Subcutaneous abdominal adipose tissue (tissue), 5 donors: ENCODE measurements at regions not wholly inside any gene's neighbourhood (a gene's known extent, or its start where the extent isn't known, plus 50 kb on each side); places are given as distances from the start of the nearest gene placed in this dataset.

ENCODE experiments used
- H3K27ac ChIP-seq: one replicate; pipeline ENCODE4 v1.7.0; 2013; ENCODE audit warnings: low read depth, mild to moderate bottlenecking, inconsistent platforms, low read length, moderate library complexity
- H3K27me3 ChIP-seq, 5 donors: one replicate each; pipeline ENCODE4 v1.7.0; 2013; ENCODE audit warnings: low read length in 5 of 5, inconsistent platforms in 1 of 5; ENCODE audit not compliant: control insufficient read depth in 5 of 5, insufficient read depth in 4 of 5
- H3K36me3 ChIP-seq, 5 donors: one replicate each; pipeline ENCODE4 v1.7.0; 2013; ENCODE audit warnings: low read length in 5 of 5; ENCODE audit not compliant: control insufficient read depth in 5 of 5, insufficient read depth in 5 of 5
- H3K4me1 ChIP-seq, 5 donors: one replicate each; pipeline ENCODE4 v1.7.0; 2013; ENCODE audit warnings: low read length in 5 of 5, mild to moderate bottlenecking in 3 of 5, moderate library complexity in 1 of 5; ENCODE audit not compliant: control insufficient read depth in 5 of 5, insufficient read depth in 5 of 5
- H3K4me3 ChIP-seq, 5 donors: one replicate each; pipeline ENCODE4 v1.7.0; 2013; ENCODE audit warnings: low read length in 5 of 5, low read depth in 1 of 5
- H3K9ac ChIP-seq, 5 donors: one replicate each; pipeline ENCODE4 v1.7.0; 2013; ENCODE audit warnings: low read length in 5 of 5, mild to moderate bottlenecking in 4 of 5, moderate library complexity in 3 of 5
- H3K9me3 ChIP-seq, 5 donors: one replicate each; pipeline ENCODE4 v1.7.0; 2013; ENCODE audit warnings: low read length in 5 of 5; ENCODE audit not compliant: control insufficient read depth in 5 of 5
- donor health status: healthy.
- donor health status: healthy.
- donor health status: healthy.
- donor health status: healthy.
- donor health status: healthy.

DNA sequence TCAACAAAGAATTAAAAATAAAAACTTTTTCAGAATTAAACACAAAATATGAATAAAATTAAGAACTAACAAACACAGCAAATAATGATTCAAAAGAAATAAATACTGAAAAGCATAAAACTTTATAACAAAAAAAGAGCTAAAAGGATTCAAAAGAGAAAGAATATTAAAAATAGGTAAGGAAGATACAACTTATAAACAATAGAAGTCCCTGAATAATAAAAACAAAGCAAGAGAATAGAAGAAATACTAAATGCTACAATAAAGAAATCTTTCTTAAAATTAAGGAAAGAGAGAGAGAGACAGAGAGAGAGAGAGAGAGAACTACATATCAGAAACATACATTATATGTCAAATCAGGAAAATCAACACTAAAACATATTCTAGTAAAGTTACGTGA is 619.9 kb upstream of the SLIT2 start:
- Histone ChIP-seq H3K4me3 (no peak overlapping the region), H3K36me3 (no peaks in the 10 kb centered on the region), H3K27me3 (no peaks in the 10 kb centered on the region), H3K4me1 (no peaks in the 10 kb centered on the region), H3K9ac (no peak overlapping the region), H3K27ac (no peak overlapping the region), H3K9me3 (peaks cover 0 to 13% (median 3%) of the 10 kb centered on the region in 5 donors)

DNA sequence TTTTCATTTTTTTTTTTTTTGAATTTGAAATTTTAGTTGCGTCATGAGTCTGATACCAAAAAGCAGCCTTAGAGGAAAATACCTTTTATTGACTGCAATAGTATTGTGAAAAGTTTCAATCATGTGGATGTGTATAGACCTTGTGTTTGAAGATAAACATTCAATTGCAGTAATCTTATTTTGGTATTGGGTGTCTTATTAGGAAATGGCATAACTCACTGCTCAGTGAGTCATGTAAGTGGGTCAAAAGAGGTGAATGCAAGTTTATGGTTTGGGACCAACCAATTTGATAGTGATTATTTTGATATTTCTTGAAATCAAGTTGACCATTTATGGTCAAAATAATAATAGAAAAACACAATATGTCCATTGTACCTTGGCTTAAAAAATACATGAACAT is 627.8 kb upstream of the SLIT2 start:
- Histone ChIP-seq H3K4me3 (no peak overlapping the region), H3K27me3 (no peaks in the 10 kb centered on the region), H3K36me3 (no peaks in the 10 kb centered on the region), H3K27ac (no peak overlapping the region), H3K9me3 (peaks cover 0 to 6% (median 3%) of the 10 kb centered on the region in 5 donors), H3K4me1 (no peaks in the 10 kb centered on the region), H3K9ac (no peak overlapping the region)

DNA sequence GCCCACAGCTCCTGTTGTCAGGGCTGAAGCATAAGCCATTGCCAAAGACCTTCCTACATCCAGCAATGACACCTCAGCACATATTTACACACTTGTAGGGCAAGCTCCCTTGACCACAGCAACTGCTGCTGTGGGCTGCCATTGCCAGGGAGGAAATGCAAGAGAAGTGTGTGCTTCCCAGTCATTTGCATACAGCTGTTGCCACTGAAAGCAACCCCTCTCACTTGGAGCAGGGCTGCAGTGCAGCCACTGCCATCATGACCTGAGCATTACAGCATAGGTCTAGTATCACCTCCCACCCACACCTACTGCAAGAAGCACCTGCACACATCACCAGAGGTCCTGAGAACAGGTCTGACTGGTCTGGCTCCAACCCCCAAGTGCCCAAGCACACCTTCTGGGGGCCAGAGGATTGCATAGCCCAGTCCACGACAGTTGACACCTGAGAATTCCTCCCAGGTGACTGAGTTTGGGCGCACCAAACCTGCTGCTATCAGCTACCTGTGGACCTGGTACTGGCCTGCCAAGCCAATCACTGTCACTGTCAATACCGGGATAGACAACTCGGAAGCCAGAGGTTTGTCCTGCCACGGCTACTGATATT is 636.5 kb upstream of the SLIT2 start:
- no peaks in the 10 kb centered on the region for H3K4me1 ChIP-seq
- H3K36me3 ChIP-seq: no peaks in the 10 kb centered on the region
- H3K27ac ChIP-seq: no peak overlapping the region
- H3K9ac ChIP-seq: no peak overlapping the region
- H3K9me3 ChIP-seq: peaks cover 0 to 14% (median 3%) of the 10 kb centered on the region in 5 donors
- H3K4me3 ChIP-seq: no peak overlapping the region
- no peaks in the 10 kb centered on the region for H3K27me3 ChIP-seq

- H3K4me3 ChIP-seq: no peak overlapping the region
- H3K27ac ChIP-seq: no peak overlapping the region
- H3K9ac ChIP-seq: no peak overlapping the region
- no peaks in the 10 kb centered on the region for H3K4me1 ChIP-seq
- peaks cover 0 to 14% (median 3%) of the 10 kb centered on the region in 5 donors for H3K9me3 ChIP-seq
- H3K36me3 ChIP-seq: no peaks in the 10 kb centered on the region
- no peaks in the 10 kb centered on the region for H3K27me3 ChIP-seq
Measured at GRCh38 chr4:19614171-19614570, 637.5 kb upstream of the SLIT2 start.

GRCh38 chr4:19596342-19596741 is 655.4 kb upstream of the SLIT2 start:
- Histone ChIP-seq H3K27me3 (no peaks in the 10 kb centered on the region), H3K4me3 (no peak overlapping the region), H3K9me3 (no peaks in the 10 kb centered on the region), H3K4me1 (no peaks in the 10 kb centered on the region), H3K36me3 (no peaks in the 10 kb centered on the region), H3K27ac (no peak overlapping the region), H3K9ac (no peak overlapping the region)

GRCh38 chr4:19592391-19592790 is 659.3 kb upstream of the SLIT2 start:
- no peak overlapping the region for H3K27ac ChIP-seq
- no peak overlapping the region for H3K4me3 ChIP-seq
- H3K4me1 ChIP-seq: no peaks in the 10 kb centered on the region
- no peaks in the 10 kb centered on the region for H3K27me3 ChIP-seq
- H3K36me3 ChIP-seq: no peaks in the 10 kb centered on the region
- no peak overlapping the region for H3K9ac ChIP-seq
- H3K9me3 ChIP-seq: no peaks in the 10 kb centered on the region

- no peaks in the 10 kb centered on the region for H3K27me3 ChIP-seq
- no peak overlapping the region for H3K9ac ChIP-seq
Measured at GRCh38 chr4:19583827-19584569, 667.7 kb upstream of the SLIT2 start.

GRCh38 chr4:19580095-19580494 is 671.6 kb upstream of the SLIT2 start:
- no peaks in the 10 kb centered on the region for H3K36me3 ChIP-seq
- H3K27ac ChIP-seq: no peak overlapping the region
- H3K4me3 ChIP-seq: no peak overlapping the region
- no peak overlapping the region for H3K9ac ChIP-seq
- no peaks in the 10 kb centered on the region for H3K9me3 ChIP-seq
- no peaks in the 10 kb centered on the region for H3K27me3 ChIP-seq
- H3K4me1 ChIP-seq: peaks cover 0 to 14% (median 0%) of the 10 kb centered on the region in 5 donors

More at GRCh38 chr4:19583827-19584569, 667.7 kb upstream of the SLIT2 start:
- Histone ChIP-seq H3K27ac (no peak overlapping the region), H3K9me3 (no peaks in the 10 kb centered on the region), H3K4me1 (peaks cover 0 to 9% (median 0%) of the 10 kb centered on the region in 5 donors), H3K4me3 (no peak overlapping the region), H3K36me3 (no peaks in the 10 kb centered on the region)

DNA sequence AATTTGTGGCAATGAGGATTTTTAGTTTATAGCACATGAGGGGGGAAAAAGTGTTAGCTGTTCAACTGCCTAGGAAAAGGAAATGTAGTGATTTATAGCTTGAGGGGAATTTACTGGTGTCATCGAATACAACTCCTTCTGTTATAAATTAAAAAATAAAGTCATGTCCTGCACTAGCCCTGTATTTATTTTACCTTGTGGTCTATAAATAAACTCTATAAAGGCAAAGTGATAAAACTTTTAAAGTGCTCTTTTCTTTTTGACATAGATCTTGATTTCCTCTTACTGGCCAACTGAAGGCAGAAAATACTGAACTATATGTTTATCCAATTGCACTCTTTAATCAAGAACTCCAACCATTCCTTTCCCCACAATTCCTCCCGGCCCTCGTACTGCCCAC is 672.1 kb upstream of the SLIT2 start:
- Histone ChIP-seq H3K36me3 (no peaks in the 10 kb centered on the region), H3K4me1 (peaks cover 0 to 14% (median 0%) of the 10 kb centered on the region in 5 donors), H3K9me3 (no peaks in the 10 kb centered on the region), H3K27ac (no peak overlapping the region), H3K9ac (no peak overlapping the region), H3K4me3 (no peak overlapping the region), H3K27me3 (no peaks in the 10 kb centered on the region)

- Histone ChIP-seq H3K4me3 (no peak overlapping the region), H3K27me3 (no peaks in the 10 kb centered on the region), H3K27ac (no peak overlapping the region), H3K9me3 (no peaks in the 10 kb centered on the region), H3K9ac (no peak overlapping the region), H3K4me1 (peaks cover 0 to 9% (median 0%) of the 10 kb centered on the region in 5 donors), H3K36me3 (no peaks in the 10 kb centered on the region)
Measured at GRCh38 chr4:19577097-19577496, 674.6 kb upstream of the SLIT2 start.
